Tibial nerve (tissue), 4 donors: ENCODE measurements at regions not wholly inside any gene's neighbourhood (a gene's known extent, or its start where the extent isn't known, plus 50 kb on each side); places are given as distances from the start of the nearest gene placed in this dataset.

Source experiments
- CTCF ChIP-seq, 5 experiments: fragments of 200-600 bp in 3 of 5; fragments of 450-650 bp in 2 of 5; sonication (generic) in 3 of 5; IDR thresholded peaks; one replicate each; pipeline ENCODE4 v1.5.1; 2016 to 2019; ENCODE audit warnings: antibody characterized with exemption in 5 of 5, mild to moderate bottlenecking in 3 of 5, moderate library complexity in 2 of 5
- EP300 ChIP-seq, 2 donors: sonication (generic); formaldehyde crosslinking; IDR thresholded peaks; one replicate each; pipeline ENCODE4 v1.6.1; 2017; ENCODE audit warnings: antibody characterized with exemption in 2 of 2, mild to moderate bottlenecking in 1 of 2
- POLR2A ChIP-seq, 2 donors: fragments of 450-650 bp; IDR thresholded peaks; one replicate each; pipeline ENCODE4 v1.6.1; 2017; ENCODE audit warnings: antibody characterized with exemption in 2 of 2, mild to moderate bottlenecking in 2 of 2, moderate library complexity in 2 of 2

- TF ChIP-seq CTCF (IDR thresholded peaks at IDR 0.05), result no peak
- no peak for TF ChIP-seq POLR2A (IDR thresholded peaks at IDR 0.05)
- no peak for TF ChIP-seq EP300 (IDR thresholded peaks at IDR 0.05)
Observed at GRCh38 chr13:103926118-103926517, 859.9 kb upstream of the SLC10A2 start.
